GM12878 (cell line): ENCODE measurements at regions not wholly inside any gene's neighbourhood (a gene's known extent, or its start where the extent isn't known, plus 50 kb on each side); places are given as distances from the start of the nearest gene placed in this dataset.

Source experiments
- BCLAF1 ChIP-seq: fragments of 450-650 bp; IDR thresholded peaks from 2 replicates; pipeline ENCODE4 v1.6.1; 2017; ENCODE audit warnings: antibody characterized with exemption, mild to moderate bottlenecking, moderate library complexity
- IKZF1 ChIP-seq: fragments of 450-650 bp; conservative IDR thresholded peaks from 2 replicates; pipeline ENCODE4 v1.6.1; 2017; ENCODE audit warnings: antibody characterized with exemption, mild to moderate bottlenecking
- JUNB ChIP-seq: IDR thresholded peaks from 2 replicates; pipeline ENCODE4 v1.6.1; 2016; ENCODE audit warnings: antibody characterized with exemption, mild to moderate bottlenecking
- RFX5 ChIP-seq: IDR thresholded peaks from 2 replicates; pipeline ENCODE4 v1.6.1; 2011; ENCODE audit warnings: low read depth, low read length, improper control_type of control experiment

DNA sequence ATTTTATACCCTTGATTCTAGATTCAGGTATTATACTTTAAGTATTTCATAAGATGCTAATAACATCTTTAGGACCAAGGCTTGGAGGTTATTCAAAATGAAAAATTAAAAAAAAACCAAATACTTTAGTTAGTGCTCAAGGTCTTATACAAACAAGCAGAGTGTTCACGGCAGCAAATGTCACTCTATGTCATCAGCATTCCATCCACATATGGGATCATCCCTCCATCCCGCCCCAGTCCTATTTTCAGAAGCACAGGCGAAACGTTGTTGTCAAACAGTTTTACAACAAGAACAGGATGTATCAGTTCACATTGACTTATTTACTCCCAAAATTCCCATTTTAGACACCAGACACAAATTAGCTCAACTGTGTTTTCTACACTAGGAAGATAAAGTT, 83.7 kb downstream of the DSEL start:
- no peak for TF ChIP-seq RFX5
- no peak for TF ChIP-seq BCLAF1
- no peak for TF ChIP-seq JUNB
- TF ChIP-seq IKZF1 = no peak
